ENCODE measurements at regions not wholly inside any gene's neighbourhood (a gene's known extent, or its start where the extent isn't known, plus 50 kb on each side); places are given as distances from the start of the nearest gene placed in this dataset.

GRCh38 chr3:32632533-32633265, 52.3 kb upstream of the CNOT10 start:
- CTCF ChIA-PET: interaction anchor here (0.6 kb wide), 1 partner anchor 166 kb away, joined by 3 read pairs; no protein-coding TSS in a partner anchor

GRCh38 chr3:32630266-32630665, 54.7 kb upstream of the CNOT10 start:
- Histone ChIP-seq H3K27ac (no peak overlapping the region), H3K4me1 (peaks cover 16% of the 10 kb centered on the region), H3K4me2 (peak overlapping the region; percentile 60), H3K4me3 (no peak overlapping the region), H3K9me3 (no peaks in the 10 kb centered on the region)
- peak; percentile 19 to 28 for DNase-seq (ENCODE audit: low read depth in 1 of 2, low spot score in 1 of 2)
- ChIA-PET POLR2A (no interaction called here), CTCF (no interaction called here)
- no peak for FAIRE-seq
- ATAC-seq: peak; percentile 77 to 80; a peak in 5 of 6 replicates
- WGBS (ENCODE audit: missing lambda C conversion rate): 79% methylated on average over 1 of the region's 1 CpG
- TF ChIP-seq, protein P1, sequence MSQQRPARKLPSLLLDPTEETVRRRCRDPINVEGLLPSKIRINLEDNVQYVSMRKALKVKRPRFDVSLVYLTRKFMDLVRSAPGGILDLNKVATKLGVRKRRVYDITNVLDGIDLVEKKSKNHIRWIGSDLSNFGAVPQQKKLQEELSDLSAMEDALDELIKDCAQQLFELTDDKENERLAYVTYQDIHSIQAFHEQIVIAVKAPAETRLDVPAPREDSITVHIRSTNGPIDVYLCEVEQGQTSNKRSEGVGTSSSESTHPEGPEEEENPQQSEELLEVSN (IDR thresholded peaks at IDR 0.05; ENCODE audit: borderline replicate concordance, low read depth): no peak
- TF ChIP-seq JUNB (IDR thresholded peaks at IDR 0.05) (peak; percentile 74), HDAC2 (IDR thresholded peaks at IDR 0.05) (no peak), BCL3 (IDR thresholded peaks at IDR 0.05) (peak; percentile 42; the same call in 1 of the 3 replicates), HOXA7 (CRISPR knock-in tag; IDR thresholded peaks at IDR 0.05) (no peak), CEBPB (IDR thresholded peaks at IDR 0.05) (peak; percentile 91 to 92), CTCF (IDR thresholded peaks at IDR 0.05) (no peak), HOXB13 (CRISPR knock-in tag; IDR thresholded peaks at IDR 0.05; ENCODE audit: low read depth) (no peak), REST (IDR thresholded peaks at IDR 0.05) (no peak), KDM5A (IDR thresholded peaks at IDR 0.05) (no peak), FOSL2 (IDR thresholded peaks at IDR 0.05) (peak; percentile 67; the same call in 1 of the 2 replicates), FOSL2 (CRISPR knock-in tag; IDR thresholded peaks at IDR 0.05) (peak; percentile 80)
- TF ChIP-seq, protein P2, sequence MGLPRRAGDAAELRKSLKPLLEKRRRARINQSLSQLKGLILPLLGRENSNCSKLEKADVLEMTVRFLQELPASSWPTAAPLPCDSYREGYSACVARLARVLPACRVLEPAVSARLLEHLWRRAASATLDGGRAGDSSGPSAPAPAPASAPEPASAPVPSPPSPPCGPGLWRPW (IDR thresholded peaks at IDR 0.05): peak; percentile 85

More at GRCh38 chr3:32632533-32633265, 52.3 kb upstream of the CNOT10 start:
- Histone ChIP-seq H3K4me2 (no peak overlapping the region), H3K4me1 (peaks cover 16% of the 10 kb centered on the region), H3K4me3 (no peak overlapping the region), H3K9me3 (no peaks in the 10 kb centered on the region), H3K27ac (no peak overlapping the region)
- POLR2A ChIA-PET: no interaction called here
- 73% methylated on average over 6 of the region's 6 CpGs for WGBS (ENCODE audit: missing lambda C conversion rate)
- FAIRE-seq (no peak), DNase-seq (ENCODE audit: low read depth in 1 of 2, low spot score in 1 of 2) (no peak), ATAC-seq (no peak)
- TF ChIP-seq, protein P3, sequence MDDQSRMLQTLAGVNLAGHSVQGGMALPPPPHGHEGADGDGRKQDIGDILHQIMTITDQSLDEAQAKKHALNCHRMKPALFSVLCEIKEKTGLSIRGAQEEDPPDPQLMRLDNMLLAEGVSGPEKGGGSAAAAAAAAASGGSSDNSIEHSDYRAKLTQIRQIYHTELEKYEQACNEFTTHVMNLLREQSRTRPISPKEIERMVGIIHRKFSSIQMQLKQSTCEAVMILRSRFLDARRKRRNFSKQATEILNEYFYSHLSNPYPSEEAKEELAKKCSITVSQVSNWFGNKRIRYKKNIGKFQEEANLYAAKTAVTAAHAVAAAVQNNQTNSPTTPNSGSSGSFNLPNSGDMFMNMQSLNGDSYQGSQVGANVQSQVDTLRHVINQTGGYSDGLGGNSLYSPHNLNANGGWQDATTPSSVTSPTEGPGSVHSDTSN (IDR thresholded peaks at IDR 0.05): no peak
- TF ChIP-seq HDAC2 (IDR thresholded peaks at IDR 0.05) (no peak), NR3C1 (IDR thresholded peaks at IDR 0.05) (no peak), NFE2L2 (conservative IDR thresholded peaks at IDR 0.05; ENCODE audit: low read length) (no peak), USF2 (IDR thresholded peaks at IDR 0.05) (no peak), ELK1 (IDR thresholded peaks at IDR 0.05; ENCODE audit: low read depth, low read length) (no peak), POLR2AphosphoS2 (conservative IDR thresholded peaks at IDR 0.05; ENCODE audit: low read length) (no peak), SREBF2 (IDR thresholded peaks at IDR 0.05) (no peak), CHD4 (IDR thresholded peaks at IDR 0.05; ENCODE audit: borderline replicate concordance) (no peak), BHLHE40 (IDR thresholded peaks at IDR 0.05; ENCODE audit: low read depth, low read length) (no peak), NPAS2 (CRISPR knock-in tag; IDR thresholded peaks at IDR 0.05; ENCODE audit: borderline replicate concordance) (no peak), CBX8 (IDR thresholded peaks at IDR 0.05) (no peak), ESRRA (IDR thresholded peaks at IDR 0.05; ENCODE audit: borderline replicate concordance, low read length) (no peak), EP300 (IDR thresholded peaks at IDR 0.05) (no peak)
- TF ChIP-seq, protein P4, sequence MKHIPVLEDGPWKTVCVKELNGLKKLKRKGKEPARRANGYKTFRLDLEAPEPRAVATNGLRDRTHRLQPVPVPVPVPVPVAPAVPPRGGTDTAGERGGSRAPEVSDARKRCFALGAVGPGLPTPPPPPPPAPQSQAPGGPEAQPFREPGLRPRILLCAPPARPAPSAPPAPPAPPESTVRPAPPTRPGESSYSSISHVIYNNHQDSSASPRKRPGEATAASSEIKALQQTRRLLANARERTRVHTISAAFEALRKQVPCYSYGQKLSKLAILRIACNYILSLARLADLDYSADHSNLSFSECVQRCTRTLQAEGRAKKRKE (CRISPR knock-in tag; IDR thresholded peaks at IDR 0.05; ENCODE audit: low read depth): no peak

Data from A549 (cell line).